Heart right ventricle (tissue), 16 donors: ENCODE measurements at regions not wholly inside any gene's neighbourhood (a gene's known extent, or its start where the extent isn't known, plus 50 kb on each side); places are given as distances from the start of the nearest gene placed in this dataset.

Experiments used
- ATAC-seq, 8 donors: fragments of 200-7000 bp; cut with Tn5 transposase; one replicate each; pipeline ENCODE4 v1.9.1; 2020; ENCODE audit warnings: mild to moderate bottlenecking in 8 of 8, moderate library complexity in 8 of 8, moderate number of reproducible peaks in 1 of 8
- DNase-seq, 2 donors: peaks; one replicate each; pipeline ENCODE4 v3.0.0-alpha.2; 2020
- H3K27ac ChIP-seq, 10 donors: fragments of 200-600 bp; sonication (generic) in 2 of 10; one replicate each; pipeline versions ENCODE4 v1.5.0 to v1.8.0; 2020 to 2022; ENCODE audit warnings: mild to moderate bottlenecking in 3 of 10
- H3K27me3 ChIP-seq, 7 donors: fragments of 200-600 bp; one replicate each; pipeline ENCODE4 v1.8.0; 2021 to 2022; ENCODE audit warnings: mild to moderate bottlenecking in 2 of 7
- H3K36me3 ChIP-seq, 9 donors: fragments of 200-600 bp; sonication (generic) in 1 of 9; one replicate each; pipeline versions ENCODE4 v1.5.0 to v1.8.0; 2020 to 2022; ENCODE audit warnings: mild to moderate bottlenecking in 2 of 9
- H3K4me1 ChIP-seq, 9 donors: fragments of 200-600 bp; sonication (generic) in 1 of 9; one replicate each; pipeline versions ENCODE4 v1.5.0 to v1.8.0; 2020 to 2022; ENCODE audit warnings: mild to moderate bottlenecking in 4 of 9
- H3K4me3 ChIP-seq, 10 donors: fragments of 200-600 bp; sonication (generic) in 2 of 10; one replicate each; pipeline versions ENCODE4 v1.5.0 to v1.8.0; 2020 to 2022; ENCODE audit warnings: mild to moderate bottlenecking in 7 of 10, moderate library complexity in 2 of 10
- H3K9me3 ChIP-seq, 11 donors: fragments of 200-600 bp in 10 of 11; sonication (generic) in 2 of 11; one replicate each; pipeline versions ENCODE4 v1.5.0 to v1.8.0; 2013 to 2022; ENCODE audit warnings: mild to moderate bottlenecking in 2 of 11, control low read depth in 1 of 11, moderate library complexity in 1 of 11
- WGBS, 2 donors: extraction: QIAGEN DNeasy Blood & Tissue Kit; methylation state at CpG; one replicate each; pipeline ENCODE4 v1.1.7; 2013; ENCODE audit warnings: inconsistent platforms in 1 of 2; 5-methylcytosine and 5-hydroxymethylcytosine counted together
- intact Hi-C, 10 donors: fragments of 100-400 bp; cut with DNase I; formaldehyde crosslinking; loops; one replicate each; pipeline versions ENCODE4 v1.11.1 to v1.14.2; 2022
- TF ChIP-seq, protein P1 (sequence below), 9 donors: fragments of 200-600 bp; sonication (generic) in 2 of 9; IDR thresholded peaks; one replicate each; pipeline versions ENCODE4 v1.5.0 to v1.8.0; 2021 to 2022; ENCODE audit warnings: antibody characterized with exemption in 9 of 9, mild to moderate bottlenecking in 5 of 9, moderate library complexity in 1 of 9
- donor health status: Arrhythmogenic right ventricular cardiomyopathy.
- donor health status: ischemic (EF 13 %, LVEDD 7.1; RV severe dilation, severe dysfunction).
- donor health status: healthy with polysubstance abuse.
- donor health status: DM: no; HTN: yes; CAD: no.
- donor health status: DM: no; HTN: no; CAD: no.
- donor health status: ischemic (EF 25% LVEDD 6.9; RV normal size, moderate dysfunction).
- donor health status: ischemic (EF 25% LVEDD 5.7; RV mildly dilated, moderate dysfunction).
- donor health status: healthy.
- donor health status: DM: yes; HTN: yes; CAD: no.
- donor health status: Ischemic cardiomyopathy.
- donor health status: ischemic (EF 35%, LVEDD 5.7; RV mildly dilated, moderate dysfunction).
- donor health status: nonischemic (EF 11% LVEDD 7.7; RV severe dilation, severe dysfunction).
- donor health status: DM: yes; HTN: yes; CAD: no.
- donor health status: PGD.
- donor health status: ischemic (EF 29% LVEDD 5.4; RV normal size, mild dysfunction).
- donor health status: nonischemic (EF 23%, LVEDD 6.1; RV moderate dilation, normal function).

DNA sequence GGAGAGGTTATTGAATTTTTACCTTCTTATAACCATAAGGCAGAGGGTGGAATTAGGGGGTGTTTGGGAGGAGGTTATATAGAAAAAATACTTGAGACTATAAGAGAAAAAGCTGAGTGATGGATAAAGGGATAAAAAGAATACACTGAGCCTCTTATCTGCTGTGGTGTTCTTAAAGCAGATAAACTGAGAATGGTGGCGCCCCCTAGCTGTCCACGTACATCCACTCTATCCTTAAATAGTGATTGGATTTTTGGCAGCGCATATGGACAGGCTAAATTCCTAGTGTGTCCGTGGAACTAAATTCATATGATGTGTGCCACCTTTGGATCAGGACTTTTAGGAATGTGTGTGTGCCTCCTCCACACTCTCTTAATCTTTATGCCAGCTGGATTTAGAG, 121.1 kb downstream of the OXSM start:
- Histone ChIP-seq H3K4me3 (no peak overlapping the region), H3K36me3 (no peaks in the 10 kb centered on the region), H3K27ac (no peak overlapping the region), H3K27me3 (no peaks in the 10 kb centered on the region), H3K9me3 (no peaks in the 10 kb centered on the region), H3K4me1 (no peaks in the 10 kb centered on the region)
- ATAC-seq (no peak), DNase-seq (no peak)
- WGBS, 2 donors = 66 to 75% methylated on average over 4 of the region's 4 CpGs
- TF ChIP-seq, protein P1, sequence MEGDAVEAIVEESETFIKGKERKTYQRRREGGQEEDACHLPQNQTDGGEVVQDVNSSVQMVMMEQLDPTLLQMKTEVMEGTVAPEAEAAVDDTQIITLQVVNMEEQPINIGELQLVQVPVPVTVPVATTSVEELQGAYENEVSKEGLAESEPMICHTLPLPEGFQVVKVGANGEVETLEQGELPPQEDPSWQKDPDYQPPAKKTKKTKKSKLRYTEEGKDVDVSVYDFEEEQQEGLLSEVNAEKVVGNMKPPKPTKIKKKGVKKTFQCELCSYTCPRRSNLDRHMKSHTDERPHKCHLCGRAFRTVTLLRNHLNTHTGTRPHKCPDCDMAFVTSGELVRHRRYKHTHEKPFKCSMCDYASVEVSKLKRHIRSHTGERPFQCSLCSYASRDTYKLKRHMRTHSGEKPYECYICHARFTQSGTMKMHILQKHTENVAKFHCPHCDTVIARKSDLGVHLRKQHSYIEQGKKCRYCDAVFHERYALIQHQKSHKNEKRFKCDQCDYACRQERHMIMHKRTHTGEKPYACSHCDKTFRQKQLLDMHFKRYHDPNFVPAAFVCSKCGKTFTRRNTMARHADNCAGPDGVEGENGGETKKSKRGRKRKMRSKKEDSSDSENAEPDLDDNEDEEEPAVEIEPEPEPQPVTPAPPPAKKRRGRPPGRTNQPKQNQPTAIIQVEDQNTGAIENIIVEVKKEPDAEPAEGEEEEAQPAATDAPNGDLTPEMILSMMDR (IDR thresholded peaks at IDR 0.05) = peak in 6 of 9 donors; percentile 13 to 41 (median 20)
- intact Hi-C loops = no loop called here

DNA sequence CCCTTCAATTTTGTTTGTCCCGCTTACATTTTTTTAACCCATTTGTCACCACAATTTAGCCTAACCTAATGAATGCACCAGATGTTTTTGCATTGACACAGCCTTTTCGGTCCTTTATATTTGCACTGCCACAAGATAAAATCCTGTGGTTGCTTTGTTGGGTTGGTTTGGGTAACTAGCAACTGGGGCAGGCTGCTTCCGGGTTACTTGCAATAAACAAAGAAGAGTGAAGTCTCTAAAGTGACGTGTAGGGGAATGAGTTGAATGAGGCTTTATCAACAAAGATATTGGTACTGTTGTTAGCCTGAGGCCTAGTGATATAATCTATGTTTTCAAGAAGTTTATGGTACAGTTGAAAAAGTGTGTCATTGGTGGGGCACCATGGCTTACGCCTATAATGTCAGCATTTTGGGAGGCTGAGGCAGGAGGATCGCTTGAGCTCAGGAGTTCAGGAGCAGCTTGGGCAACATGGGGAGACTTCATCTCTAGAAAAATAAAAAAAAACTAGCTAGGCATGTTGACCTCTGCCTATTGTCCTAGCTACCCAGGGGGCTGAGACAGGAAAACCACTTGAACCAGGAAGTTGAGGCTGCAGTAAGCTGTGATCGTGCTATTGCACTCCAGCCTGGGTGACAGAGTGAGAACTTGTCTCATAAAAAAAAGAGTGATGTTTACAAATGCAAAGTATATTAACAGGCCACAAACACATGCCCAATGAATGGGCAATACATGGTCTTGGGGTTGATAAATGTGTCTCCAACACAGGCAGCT, 121.8 kb downstream of the OXSM start:
- WGBS, 2 donors = 88 to 93% methylated on average over 7 of the region's 7 CpGs
- H3K4me3 ChIP-seq = no peak overlapping the region
- no peaks in the 10 kb centered on the region for H3K27me3 ChIP-seq
- TF ChIP-seq, protein P1 (IDR thresholded peaks at IDR 0.05) = no peak
- H3K4me1 ChIP-seq = no peaks in the 10 kb centered on the region
- no peaks in the 10 kb centered on the region for H3K36me3 ChIP-seq
- intact Hi-C loops = no loop called here
- DNase-seq (no peak), ATAC-seq (no peak)
- no peaks in the 10 kb centered on the region for H3K9me3 ChIP-seq
- H3K27ac ChIP-seq = no peak overlapping the region

DNA sequence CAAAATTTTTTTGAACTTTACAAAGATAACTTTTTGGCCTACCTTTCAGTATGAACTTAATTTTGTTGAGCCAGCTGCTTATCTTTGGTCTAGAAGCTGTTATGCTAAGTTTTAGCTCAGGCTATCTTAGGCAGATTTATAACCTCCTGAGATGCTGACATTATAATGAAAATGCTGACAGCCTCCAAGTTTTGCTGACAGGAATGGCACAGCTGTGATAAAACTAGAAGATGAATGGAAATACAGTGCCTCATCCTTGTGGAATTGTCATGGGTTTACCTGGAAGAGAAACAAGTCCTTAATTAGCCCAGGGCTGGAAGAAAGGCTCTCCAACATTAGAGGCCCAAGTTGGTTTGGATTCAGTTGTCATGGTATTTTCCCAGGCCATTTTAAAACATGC, 123.3 kb downstream of the OXSM start:
- Histone ChIP-seq H3K27me3 (no peaks in the 10 kb centered on the region), H3K4me3 (no peak overlapping the region), H3K9me3 (peaks cover 0 to 6% (median 0%) of the 10 kb centered on the region in 11 donors), H3K27ac (no peak overlapping the region), H3K4me1 (no peaks in the 10 kb centered on the region), H3K36me3 (no peaks in the 10 kb centered on the region)
- ATAC-seq = no peak
- no peak for DNase-seq
- TF ChIP-seq, protein P1 (IDR thresholded peaks at IDR 0.05) = no peak
- intact Hi-C loops = no loop called here

DNA sequence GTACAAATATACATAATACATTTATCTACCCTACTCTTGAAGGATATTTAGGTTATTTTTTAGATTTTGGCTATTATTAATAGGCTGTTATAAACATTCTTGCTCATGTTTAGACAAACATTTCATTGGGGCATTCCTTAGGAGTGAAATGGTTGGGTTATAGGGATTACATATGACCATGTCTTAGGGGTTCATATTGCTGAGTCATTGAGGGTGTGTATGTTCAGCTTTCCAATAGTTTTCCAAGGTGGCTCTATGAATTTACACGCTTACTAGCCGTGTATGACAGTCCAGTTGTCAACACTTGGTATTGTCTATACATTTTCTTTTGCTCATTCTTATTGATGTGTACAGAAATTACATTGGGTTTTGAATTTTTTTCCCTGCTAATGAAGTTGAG, 125.8 kb downstream of the OXSM start:
- 91 to 96% methylated on average over 2 of the region's 2 CpGs for WGBS, 2 donors
- Histone ChIP-seq H3K4me1 (no peaks in the 10 kb centered on the region), H3K27me3 (no peaks in the 10 kb centered on the region), H3K27ac (no peak overlapping the region), H3K36me3 (no peaks in the 10 kb centered on the region), H3K9me3 (peaks cover 0 to 11% (median 0%) of the 10 kb centered on the region in 11 donors), H3K4me3 (no peak overlapping the region)
- no peak for DNase-seq
- ATAC-seq = no peak
- intact Hi-C loops = no loop called here
- TF ChIP-seq, protein P1 (IDR thresholded peaks at IDR 0.05) = no peak
